Skeletal muscle cell (primary cell): ENCODE measurements at regions not wholly inside any gene's neighbourhood (a gene's known extent, or its start where the extent isn't known, plus 50 kb on each side); places are given as distances from the start of the nearest gene placed in this dataset.
"Not testable (repeated sequence)": the region's sequence is repeated elsewhere in the genome, so short reads cannot be mapped to it uniquely, and the experiment has no call there.

Experiments
- DNase-seq: peaks from one replicate; pipeline ENCODE4 v3.0.0-alpha.2; 2010; ENCODE audit warnings: low read depth
- H3K4me3 ChIP-seq: 2 replicates; pipeline ENCODE4 v1.5.1; 2011; ENCODE audit warnings: low read depth, mild to moderate bottlenecking, control low read depth, low read length, moderate library complexity

DNA sequence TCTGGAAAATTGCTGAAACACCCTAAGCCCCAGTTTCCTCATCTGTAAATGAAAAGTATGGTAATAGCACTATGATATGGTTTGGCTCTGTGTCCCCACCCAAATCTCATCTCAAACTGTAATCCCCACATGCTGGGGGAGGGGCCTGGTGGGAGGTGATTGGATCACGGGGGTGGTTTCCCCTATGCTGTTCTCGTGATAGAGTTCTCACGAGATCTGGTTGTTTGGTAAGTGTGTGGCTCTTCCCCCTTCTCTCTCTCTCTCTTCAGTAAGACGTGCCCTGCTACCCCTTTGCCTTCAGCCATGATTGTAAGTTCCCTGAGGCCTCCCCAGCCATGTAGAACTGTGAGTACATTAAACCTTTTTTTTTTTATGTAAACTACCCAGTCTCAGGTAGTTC, 490.7 kb downstream of the TMEM114 start:
- no peak for DNase-seq

GRCh38 chr16:8098947-8099512, 491.3 kb downstream of the TMEM114 start:
- DNase-seq: no peak
- no peak overlapping the region for H3K4me3 ChIP-seq

More for the DNA sequence above, 490.7 kb downstream of the TMEM114 start:
- no peak overlapping the region for H3K4me3 ChIP-seq

DNA sequence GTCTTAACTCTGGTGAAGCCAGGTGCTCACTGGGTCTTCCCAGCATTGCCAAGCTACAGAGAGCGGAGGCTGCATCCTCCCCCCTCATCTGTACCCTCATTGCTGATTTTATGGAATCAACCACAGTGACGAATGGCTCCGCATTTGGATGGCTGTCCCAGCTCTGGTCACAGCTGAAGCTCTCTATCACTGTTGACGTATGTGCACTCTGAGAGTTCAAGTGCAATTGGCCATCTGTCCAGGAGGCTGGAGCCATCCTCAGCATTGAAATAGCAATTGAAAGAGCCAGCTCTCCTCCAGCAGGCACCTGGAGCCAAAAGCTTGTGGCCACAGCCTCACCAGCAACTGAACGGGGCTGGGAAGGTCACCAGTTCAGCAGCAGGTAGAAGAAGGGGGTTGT, 494.1 kb downstream of the TMEM114 start:
- no peak overlapping the region for H3K4me3 ChIP-seq
- DNase-seq: no peak

DNA sequence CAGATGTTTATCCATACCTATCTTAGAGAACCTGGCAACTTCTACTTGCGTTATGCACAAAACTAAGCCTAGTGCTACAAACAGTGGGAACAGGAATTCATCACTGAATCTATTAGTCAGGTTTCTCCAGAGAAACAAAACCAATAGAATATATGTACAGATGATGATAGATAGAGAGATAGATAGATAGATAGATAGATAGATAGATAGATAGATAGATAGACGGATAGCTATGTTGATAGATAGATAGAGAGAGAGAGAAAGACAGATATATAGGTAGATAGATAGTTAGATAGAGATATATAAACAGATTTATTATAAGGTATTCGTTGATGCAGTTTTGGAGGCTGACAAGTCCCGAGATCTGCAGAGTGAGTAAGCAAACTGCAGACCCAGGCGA, 495.6 kb downstream of the TMEM114 start:
- DNase-seq: no peak
- no peak overlapping the region for H3K4me3 ChIP-seq

GRCh38 chr16:8088820-8089338, 501.4 kb downstream of the TMEM114 start:
- DNase-seq: no peak

DNA sequence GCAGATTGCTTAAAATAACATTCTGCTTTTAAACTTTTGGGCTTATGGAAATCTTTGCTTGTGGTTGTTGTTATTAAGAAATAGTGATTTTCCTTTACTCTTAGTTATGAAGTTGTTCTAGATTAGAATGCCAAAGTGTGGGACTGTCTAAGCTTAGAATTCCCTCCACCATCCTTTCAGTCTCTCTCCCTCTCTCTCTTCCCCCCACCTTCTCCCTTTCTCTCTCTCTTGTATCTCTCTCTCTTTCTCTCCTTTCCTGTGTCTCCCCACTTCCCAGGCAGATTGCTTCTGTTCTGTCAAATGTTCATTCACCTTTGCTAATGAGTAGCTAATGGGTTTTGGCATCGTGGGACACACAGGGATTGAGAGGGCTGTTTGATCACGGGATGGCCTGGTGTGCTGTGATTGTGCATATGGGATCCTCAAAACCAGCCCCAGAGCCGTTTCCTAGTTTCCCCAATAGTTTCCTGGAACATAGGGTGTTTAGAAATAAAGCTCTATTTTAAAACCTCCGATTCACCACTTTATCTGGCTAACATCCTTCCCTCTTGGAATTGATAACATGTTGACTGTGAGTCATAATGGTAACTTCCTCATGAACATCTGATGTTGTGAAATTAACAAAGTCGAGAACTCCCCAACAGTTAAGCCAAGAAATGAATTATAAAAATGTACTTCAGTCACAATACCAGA, 502.6 kb downstream of the TMEM114 start:
- no peak for DNase-seq
- no peak overlapping the region for H3K4me3 ChIP-seq

More at GRCh38 chr16:8088820-8089338, 501.4 kb downstream of the TMEM114 start:
- no peak overlapping the region for H3K4me3 ChIP-seq

DNA sequence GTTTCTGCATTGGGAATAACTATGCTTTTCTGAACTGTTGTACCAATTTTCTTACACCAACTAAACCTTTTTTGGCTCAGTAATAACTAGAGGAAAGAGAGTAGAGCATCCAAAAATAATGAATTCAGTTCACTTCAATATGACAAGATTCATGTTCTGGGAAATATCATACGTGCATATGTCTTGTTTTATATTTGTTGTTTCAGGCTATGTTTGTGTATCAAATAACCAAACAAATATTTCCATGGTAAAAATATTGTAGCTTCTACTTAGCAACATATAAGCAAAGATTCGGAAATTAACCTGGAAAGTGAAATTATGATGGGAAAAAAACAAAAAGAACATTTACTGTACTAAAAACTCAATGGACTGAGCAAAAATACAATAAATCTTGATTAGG, 503.2 kb downstream of the TMEM114 start:
- no peak for DNase-seq

DNA sequence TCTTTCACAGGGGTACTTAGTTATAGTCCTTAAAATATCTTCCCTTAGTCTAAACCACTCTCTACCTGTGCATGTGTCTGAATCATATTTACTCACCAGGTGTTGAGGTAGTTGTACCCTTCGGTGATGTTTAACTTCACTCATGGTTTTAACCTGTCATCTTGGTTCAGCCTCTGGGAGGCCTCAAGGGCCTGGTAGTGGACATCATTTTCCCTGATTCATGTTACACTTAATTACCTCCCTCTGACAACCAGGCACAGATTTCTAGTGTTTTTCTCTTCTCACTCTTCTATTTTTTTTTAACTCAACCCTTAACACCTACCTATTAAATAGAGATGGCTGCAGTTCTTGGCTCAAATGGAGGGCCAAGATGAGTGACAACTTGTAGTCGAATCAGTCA, 505.4 kb downstream of the TMEM114 start:
- DNase-seq: no peak
- no peak overlapping the region for H3K4me3 ChIP-seq

More for the DNA sequence above, 503.2 kb downstream of the TMEM114 start:
- H3K4me3 ChIP-seq: no peak overlapping the region

- H3K4me3 ChIP-seq: no peak overlapping the region
- DNase-seq: no peak
Measured at GRCh38 chr16:8084302-8084701, 506.0 kb downstream of the TMEM114 start.

DNA sequence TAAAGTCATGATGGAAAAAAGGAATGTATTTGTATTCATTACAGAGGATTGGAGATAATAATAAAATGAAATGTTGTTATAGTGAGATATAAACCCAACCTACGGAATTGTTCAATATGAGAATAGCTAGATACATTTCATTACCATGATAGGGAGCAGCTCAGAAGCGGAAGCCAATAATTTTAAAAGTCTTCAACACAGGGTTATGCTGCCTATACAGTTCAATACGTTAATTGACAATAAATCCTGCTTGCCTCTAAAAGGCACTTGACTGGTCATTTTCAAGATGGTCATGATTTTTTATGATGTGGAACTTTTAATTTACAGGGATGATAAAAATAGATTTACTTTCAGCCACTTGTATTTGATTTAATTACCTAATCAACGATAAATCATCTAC, 506.8 kb downstream of the TMEM114 start:
- DNase-seq: no peak
- H3K4me3 ChIP-seq: no peak overlapping the region

- no peak for DNase-seq
- H3K4me3 ChIP-seq: no peak overlapping the region
Measured at GRCh38 chr16:8080817-8081216, 509.5 kb downstream of the TMEM114 start.

GRCh38 chr16:8075271-8075670, 515.0 kb downstream of the TMEM114 start:
- no peak overlapping the region for H3K4me3 ChIP-seq
- no peak for DNase-seq

DNA sequence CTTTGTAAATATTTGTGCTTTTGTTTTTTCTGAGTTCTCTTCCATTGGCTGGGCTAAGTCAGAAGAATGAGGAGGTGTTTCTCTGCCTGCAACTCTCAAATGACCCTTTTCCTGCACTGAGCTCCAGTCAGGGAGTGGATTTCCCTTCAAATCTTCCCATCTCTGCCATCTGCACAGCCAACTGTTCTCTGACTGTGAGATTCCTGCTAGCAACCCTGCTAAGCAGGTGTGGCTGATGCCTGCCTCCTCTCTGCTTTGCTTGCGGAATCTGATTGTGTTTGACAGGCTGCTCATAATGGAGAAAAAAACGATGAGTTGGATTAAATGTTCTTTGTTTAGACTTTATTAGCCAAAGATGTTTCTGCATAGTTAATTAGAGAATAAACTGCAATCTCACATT, 519.8 kb downstream of the TMEM114 start:
- H3K4me3 ChIP-seq: no peak overlapping the region
- DNase-seq: no peak

DNA sequence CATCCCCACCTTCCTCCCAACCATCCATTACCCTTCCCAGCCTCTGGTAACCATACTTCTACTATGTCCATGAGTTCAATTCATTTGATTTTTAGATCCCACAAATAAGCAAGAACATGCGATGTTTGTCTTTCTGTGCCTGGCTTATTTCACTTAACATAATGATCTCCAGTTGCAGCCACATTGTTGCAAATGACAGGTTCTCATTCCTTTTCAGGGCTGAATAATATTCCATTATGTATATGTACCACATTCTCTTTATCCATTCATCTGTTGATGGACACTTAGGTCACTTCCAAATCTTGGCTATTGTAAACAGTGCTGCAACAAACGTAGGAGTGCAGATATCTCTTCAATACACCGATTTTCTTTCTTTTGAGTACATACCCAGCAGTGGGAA, 522.1 kb downstream of the TMEM114 start:
- H3K4me3 ChIP-seq, DNase-seq: not testable (repeated sequence)

DNA sequence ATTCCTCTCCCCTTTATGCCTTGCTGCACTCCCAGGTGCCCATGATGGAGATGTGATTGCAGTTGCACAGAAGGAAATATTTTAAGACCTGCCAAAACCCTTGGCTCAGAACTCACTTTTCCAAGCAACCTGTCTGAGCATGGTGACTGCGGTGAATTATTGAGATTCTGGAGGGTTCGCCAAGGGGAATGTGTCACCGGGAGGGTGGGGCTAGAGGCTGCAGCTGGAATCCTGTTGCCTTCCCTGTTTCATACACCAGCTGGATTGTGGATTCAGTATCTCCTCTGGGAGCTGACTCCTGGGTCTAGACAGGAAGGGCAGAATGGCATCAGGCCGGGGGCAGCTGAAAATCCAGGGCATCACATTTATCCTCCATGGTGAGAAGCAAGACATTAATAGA, 527.2 kb downstream of the TMEM114 start:
- no peak for DNase-seq
- H3K4me3 ChIP-seq: no peak overlapping the region

GRCh38 chr16:8062677-8063076, 527.6 kb downstream of the TMEM114 start:
- no peak overlapping the region for H3K4me3 ChIP-seq

GRCh38 chr16:8055761-8056160, 534.5 kb downstream of the TMEM114 start:
- no peak overlapping the region for H3K4me3 ChIP-seq
- no peak for DNase-seq

More at GRCh38 chr16:8062677-8063076, 527.6 kb downstream of the TMEM114 start:
- no peak for DNase-seq

- no peak for DNase-seq
- no peak overlapping the region for H3K4me3 ChIP-seq
Measured at GRCh38 chr16:8053437-8053836, 536.9 kb downstream of the TMEM114 start.

GRCh38 chr16:8048433-8048832, 541.9 kb downstream of the TMEM114 start:
- H3K4me3 ChIP-seq: no peak overlapping the region
- DNase-seq: no peak

GRCh38 chr16:8047736-8048135, 542.6 kb downstream of the TMEM114 start:
- no peak for DNase-seq
- no peak overlapping the region for H3K4me3 ChIP-seq

DNA sequence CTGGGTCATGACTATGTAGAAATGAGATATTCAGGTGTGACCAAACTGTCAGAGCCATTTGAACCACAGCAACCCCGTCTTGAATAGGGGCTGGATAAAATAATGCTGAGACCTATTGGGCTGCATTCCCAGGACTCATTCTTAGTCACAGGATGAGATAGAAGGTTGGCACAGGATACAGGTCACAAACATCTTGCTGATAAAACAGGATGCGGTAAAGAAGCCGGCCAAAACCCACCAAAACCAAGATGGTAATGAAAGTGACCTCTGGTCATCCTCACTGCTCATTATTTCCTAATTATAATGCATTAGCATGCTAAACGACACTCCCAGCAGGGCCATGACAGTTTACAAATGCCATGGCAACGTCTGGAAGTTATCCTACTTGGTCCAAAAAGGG, 545.5 kb downstream of the TMEM114 start:
- H3K4me3 ChIP-seq: no peak overlapping the region
- no peak for DNase-seq
